Retina (tissue), 1 donor: ENCODE measurements at regions not wholly inside any gene's neighbourhood (a gene's known extent, or its start where the extent isn't known, plus 50 kb on each side); places are given as distances from the start of the nearest gene placed in this dataset.
"Not testable (repeated sequence)": the region's sequence is repeated elsewhere in the genome, so short reads cannot be mapped to it uniquely, and the experiment has no call there.

Source experiments
- DNase-seq: peaks from one replicate; pipeline ENCODE4 v3.0.0-alpha.2; 2016

DNA sequence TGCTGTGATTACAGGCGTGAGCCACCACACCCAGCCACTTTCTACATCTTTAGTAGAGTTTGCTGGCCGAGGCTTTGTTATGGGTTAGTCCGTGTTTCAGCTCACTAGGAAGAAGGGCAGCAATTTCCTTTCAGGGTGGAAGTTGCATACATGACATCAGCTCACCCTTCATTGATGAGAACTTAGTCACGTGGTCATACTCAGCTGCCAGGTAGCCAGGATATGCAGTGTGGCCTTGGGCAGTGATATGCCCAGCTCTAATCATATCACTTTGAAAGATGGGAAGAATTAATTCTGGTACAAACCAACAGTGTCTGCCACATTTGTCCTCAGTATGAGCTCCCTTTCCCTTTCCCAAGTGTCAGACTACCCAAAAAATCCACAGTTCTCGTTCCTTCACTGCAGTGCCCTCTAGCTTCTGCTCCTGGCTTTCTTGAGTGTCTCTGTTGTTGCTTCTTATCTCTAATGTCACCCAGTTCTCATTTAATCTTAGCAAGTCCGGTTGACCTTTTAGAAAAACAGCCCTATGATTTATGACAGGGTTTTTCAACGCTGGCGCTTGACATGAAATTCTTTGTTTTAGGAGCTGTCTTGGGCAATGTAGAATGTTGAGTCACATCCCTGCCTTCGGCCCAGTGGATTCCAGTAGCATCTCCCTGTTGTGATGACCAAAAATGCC is 108.7 kb upstream of the ITGB1 start:
- no peak for DNase-seq

- DNase-seq = no peak
Measured at GRCh38 chr10:33065111-33065510, 107.1 kb upstream of the ITGB1 start.

- DNase-seq = no peak
Measured at GRCh38 chr10:33064706-33065105, 106.7 kb upstream of the ITGB1 start.

DNA sequence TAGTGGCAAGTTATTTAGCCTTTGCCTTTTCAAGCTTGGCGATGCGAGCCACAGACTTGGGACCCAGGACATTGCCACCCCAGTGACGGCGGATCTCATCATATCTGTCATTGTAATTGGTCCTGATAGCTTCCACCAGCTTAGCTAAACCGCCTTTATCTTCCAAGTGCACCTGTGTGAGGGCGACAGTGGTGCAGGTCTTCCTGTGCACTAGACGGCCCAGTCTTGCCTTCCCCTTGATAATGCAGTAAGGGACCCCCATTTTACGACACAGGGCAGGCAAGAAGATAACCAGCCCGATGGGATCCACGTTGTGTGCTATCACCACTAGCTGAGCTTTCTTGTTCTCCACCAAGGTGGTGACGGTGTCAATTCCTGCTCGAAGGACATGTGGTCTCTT is 99.6 kb upstream of the ITGB1 start:
- DNase-seq = no peak

- DNase-seq = no peak
Measured at GRCh38 chr10:33056828-33057596, 99.0 kb upstream of the ITGB1 start.

- no peak for DNase-seq
Measured at GRCh38 chr10:33055625-33056024, 97.6 kb upstream of the ITGB1 start.

DNA sequence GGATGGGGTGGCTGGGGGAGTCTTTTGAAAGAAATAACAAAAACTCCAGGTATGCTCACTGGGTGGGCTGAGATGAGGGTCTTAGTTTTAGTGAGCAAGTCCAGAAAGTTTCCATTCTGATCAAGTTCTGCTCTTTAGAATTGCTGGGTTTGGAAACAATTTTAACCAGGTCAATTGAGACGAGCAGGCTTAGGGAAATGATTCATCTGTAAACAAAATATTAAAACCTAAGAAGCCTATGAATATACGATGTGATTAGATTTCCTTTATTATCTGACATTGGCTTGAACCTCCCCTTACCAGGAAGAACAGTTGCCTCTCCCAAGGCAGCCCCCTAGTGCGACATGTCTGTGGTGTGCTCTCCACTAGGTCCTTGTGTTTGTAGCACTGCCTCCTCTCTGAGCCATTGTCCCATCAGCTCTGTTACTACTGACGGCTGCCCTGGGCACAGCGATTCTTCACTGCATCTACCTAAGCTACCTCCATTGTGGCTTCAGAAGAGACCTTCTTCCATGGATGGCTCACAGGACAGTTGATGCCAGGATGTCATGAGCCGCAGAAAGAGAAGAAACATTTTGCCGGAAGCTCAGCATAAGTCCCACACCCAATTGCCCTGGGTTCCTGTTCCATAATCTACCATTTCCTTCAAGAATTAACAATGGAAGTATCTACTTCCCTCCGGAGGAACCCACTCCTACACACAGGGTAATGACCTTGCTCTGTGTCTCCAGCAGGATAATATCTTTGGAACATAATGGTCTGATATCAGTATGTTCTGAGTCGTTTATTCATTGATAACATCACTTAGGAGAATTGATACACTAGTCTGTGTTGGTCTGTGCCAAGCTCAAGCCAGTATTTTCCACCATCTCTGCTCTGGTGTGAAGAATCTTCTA is 95.1 kb upstream of the ITGB1 start:
- no peak for DNase-seq

GRCh38 chr10:33052263-33052875 is 94.3 kb upstream of the ITGB1 start:
- DNase-seq = no peak

DNA sequence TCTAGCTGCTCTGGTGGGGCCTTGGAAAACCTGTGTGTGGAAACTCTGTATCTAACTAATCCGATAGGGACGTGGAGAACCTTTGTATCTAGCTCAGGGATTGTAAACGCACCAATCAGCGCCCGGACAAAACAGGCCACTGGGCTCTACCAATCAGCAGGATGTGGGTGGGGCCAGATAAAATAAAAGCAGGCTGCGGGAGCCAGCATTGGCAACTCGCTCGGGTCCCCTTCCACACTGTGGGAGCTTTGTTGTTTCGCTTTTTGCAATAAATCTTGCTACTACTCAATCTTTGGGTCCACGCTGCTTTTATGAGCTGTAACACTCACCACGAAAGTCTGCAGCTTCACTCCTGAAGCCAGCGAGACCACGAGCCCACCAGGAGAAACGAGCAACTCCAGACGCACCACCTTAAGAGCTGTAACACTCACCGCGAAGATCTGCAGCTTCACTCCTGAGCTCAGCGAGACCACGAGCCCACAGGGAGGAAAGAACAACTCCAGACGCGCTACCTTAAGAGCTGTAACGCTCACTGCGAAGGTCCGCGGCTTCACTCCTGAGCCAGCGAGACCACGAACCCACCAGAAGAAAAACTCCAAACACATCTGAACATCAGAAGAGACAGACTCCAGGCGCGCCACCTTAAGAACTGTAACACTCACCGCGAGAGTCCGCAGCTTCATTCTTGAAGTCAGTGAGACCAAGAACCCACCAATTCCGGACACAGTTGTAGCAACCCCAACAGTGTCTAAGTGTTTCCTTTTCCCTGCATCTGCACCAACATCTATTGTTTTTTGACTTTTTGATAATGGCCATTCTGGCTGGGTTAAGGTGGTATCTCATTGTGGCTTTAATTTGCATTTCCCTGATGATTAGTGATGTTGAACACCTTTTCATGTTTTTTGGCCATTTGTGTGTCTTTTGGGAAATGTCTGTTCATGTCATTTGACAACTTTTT is 92.2 kb upstream of the ITGB1 start:
- not testable (repeated sequence) for DNase-seq

GRCh38 chr10:33048223-33048622 is 90.2 kb upstream of the ITGB1 start:
- DNase-seq = no peak

DNA sequence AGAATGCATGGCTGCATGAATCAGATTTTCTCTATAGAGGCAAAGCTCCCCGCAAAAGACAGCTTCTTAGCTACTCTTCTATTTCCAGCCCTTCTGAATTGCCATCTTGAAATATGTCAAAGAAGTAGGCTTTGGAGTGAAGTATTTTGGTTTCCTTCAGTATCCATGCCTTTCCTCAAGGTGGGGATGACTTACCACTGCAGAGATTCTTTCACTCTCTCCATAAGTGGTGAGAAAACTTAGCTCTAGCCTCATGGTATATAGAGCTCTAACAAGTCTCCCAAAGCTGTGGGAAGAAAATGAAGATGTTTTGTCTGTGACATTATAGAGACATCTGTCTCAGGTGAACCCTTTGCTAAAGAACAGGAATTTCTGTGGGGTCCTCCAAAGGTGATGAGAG is 89.6 kb upstream of the ITGB1 start:
- DNase-seq = no peak

GRCh38 chr10:33046792-33047191 is 88.8 kb upstream of the ITGB1 start:
- DNase-seq = no peak

GRCh38 chr10:33045421-33045820 is 87.4 kb upstream of the ITGB1 start:
- DNase-seq = no peak

DNA sequence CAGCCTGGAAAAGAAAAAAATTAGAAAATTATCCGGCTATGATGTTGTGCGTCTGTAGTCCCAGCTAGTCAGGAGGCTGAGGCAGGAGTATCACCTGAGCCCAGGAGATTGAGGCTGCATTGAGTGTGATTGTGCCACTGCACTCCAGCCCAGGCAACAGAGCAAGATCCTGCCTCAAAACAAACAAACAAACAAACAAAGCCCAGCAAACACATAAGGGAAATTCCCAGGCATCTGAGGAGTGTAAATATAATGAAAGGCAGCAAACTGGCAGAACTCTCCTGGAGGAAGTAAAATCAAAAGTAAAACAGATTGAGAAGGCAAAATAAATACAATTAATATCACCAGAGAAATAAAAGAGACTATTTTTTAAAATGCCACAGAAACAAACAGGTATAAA is 84.5 kb upstream of the ITGB1 start:
- DNase-seq = no peak

GRCh38 chr10:33041783-33042437 is 83.9 kb upstream of the ITGB1 start:
- DNase-seq = peak; percentile 30

DNA sequence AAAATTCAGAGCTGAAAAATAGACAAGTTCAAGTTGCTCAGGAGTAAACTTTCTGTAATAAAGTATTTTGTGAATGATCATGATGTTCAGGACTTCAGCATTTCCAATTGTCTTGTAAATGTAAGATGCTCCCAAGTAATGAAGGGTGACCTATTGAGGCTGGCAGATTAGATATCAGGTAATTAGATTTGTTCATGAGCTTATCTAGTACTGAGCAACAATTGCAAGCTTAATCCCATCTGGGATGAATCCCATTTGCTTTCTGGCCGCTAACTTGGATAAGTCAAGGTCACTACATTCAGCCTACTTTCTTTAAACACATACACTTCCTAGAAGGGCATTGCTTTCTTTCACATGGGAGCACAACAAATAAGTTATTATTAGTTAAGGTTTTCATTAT is 82.4 kb upstream of the ITGB1 start:
- no peak for DNase-seq

DNA sequence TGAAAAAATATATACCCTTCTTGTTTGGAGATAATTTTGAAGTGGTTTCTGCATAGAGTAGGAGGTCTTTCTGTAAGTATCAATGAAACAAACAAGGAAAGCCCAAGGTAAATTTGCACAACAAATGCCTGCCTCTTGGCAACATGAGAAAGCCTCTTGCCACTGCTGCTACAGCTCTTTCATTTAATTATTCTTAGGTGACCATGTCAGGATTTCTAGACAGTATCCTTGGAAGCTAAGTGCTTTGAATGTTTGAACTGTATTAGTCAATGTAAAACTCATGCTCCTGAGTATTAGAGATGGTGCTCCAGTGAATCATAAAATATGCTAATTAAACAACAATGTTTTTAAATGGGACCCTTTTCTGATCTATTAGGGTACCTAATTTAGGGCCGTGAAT is 81.2 kb upstream of the ITGB1 start:
- DNase-seq = no peak

DNA sequence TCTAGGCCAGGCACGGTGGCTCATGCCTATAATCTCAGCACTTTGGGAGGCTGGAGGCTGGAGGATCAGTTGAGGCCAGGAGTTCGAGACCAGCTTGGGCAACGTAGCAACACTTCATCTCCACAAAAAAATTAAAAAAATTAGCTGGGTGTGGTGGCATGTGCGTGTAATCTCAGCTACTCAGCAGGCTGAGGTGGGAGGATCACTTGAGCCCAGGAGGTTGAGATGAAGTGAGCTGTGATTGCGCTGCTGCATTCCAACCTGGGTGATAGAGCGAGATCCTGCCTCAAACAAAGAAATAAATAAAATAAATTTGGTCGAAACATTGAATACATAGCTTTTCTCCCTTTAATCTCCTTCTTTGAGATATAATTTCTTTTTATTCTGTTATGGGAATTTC is 80.6 kb upstream of the ITGB1 start:
- no peak for DNase-seq

- DNase-seq = no peak
Measured at GRCh38 chr10:33037726-33038125, 79.7 kb upstream of the ITGB1 start.

GRCh38 chr10:33036670-33037069 is 78.6 kb upstream of the ITGB1 start:
- no peak for DNase-seq

- no peak for DNase-seq
Measured at GRCh38 chr10:33035411-33035810, 77.4 kb upstream of the ITGB1 start.
